NCI-H1694 treated with DMSO at 0.1 percent for 48 hours (cell line): ENCODE measurements at regions not wholly inside any gene's neighbourhood (a gene's known extent, or its start where the extent isn't known, plus 50 kb on each side); places are given as distances from the start of the nearest gene placed in this dataset.
"Not testable (repeated sequence)": the region's sequence is repeated elsewhere in the genome, so short reads cannot be mapped to it uniquely, and the experiment has no call there.

ENCODE experiments used
- DNase-seq: peaks from one replicate; lab custom pipeline; 2025; lab: John Stamatoyannopoulos, UW

DNA sequence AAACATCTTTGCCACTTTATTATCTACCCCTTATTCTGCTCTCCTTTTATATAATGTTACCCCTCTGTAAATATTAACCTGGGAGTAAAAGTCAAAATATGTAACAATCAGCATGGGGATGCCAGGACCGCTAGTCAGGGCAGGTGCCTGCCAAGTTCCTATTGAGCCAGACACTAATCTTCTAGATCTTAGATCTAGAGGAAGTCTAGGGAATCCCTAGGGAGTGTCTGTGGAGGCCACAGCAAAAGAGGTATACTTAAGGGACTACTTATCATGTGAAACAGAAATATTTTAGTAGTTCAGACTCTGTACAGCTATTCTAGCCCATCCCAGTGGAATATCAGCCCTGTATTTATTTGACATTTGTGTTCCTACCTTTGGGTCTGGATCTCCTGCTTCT, 600.8 kb upstream of the CDH2 start:
- DNase-seq, result no peak

- no peak for DNase-seq
Observed at GRCh38 chr18:28771849-28772248, 594.9 kb upstream of the CDH2 start.

DNA sequence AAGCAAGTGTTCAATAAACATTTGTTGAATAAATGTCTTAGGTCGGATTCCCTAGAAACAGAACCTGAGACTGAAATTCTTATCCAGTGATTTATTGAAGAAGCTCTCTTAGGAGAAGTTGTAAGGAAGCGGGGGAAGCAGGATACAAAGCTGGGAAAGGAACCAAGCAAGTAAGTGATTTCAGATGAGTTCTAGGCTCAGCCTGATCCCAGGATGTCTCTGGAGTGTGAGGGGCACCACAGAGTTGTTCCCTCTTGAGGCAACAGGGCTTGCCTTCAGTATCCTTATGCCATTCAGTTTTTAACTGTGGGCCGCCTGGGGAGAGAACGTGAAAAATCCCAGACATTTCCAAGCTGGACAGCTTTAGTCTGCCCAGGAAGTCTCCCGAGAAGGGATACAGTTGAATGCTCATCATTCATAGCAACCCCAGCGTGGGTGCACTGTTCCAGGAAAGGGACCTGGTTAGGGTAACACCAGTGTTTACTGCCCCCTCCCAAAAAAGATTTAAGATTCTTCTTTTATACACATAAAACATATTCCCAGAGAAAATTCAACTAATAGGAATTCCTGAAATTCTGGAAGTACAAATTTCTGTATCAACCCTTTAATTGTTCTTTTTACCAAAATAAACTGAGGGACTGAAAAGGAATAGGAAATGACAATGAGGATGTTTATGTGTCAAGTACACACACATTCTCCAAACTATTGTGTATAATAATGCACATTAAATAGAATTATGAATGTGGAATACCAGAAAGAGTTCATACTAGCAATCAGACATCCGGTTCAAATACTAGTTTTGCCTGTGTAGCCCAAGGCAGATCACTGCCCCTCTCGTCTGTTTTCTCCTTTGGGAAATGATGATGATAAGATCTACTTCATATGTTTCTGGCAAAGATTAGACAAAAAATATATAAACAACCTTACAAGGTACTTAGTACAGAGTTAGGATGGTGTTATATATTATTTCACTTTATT, 592.1 kb upstream of the CDH2 start:
- DNase-seq, result no peak

DNA sequence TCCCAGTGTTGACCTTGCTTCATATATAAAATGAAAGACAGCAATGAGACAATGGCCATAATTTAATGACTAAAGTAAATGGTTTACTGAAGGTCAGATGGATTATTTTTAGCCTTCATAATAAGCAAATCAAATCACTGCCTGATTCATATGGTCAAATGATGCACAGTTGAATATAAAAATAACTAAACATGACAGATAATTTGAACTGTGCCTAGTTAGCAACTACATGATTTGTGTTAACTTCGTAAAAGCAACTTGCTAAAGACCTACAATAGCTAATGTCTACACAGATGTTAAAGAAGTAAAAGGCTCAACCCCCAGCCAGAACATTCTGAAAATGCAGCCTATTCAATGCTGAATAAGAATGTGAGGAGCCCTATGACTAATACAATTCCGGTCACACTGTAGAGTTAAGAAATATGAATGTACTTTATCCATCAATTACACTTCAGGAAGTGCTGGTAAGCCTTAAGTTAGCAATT, 590.8 kb upstream of the CDH2 start:
- DNase-seq, result no peak

GRCh38 chr18:28767201-28767600, 590.3 kb upstream of the CDH2 start:
- no peak for DNase-seq

GRCh38 chr18:28766721-28767120, 589.8 kb upstream of the CDH2 start:
- no peak for DNase-seq

- no peak for DNase-seq
Observed at GRCh38 chr18:28766027-28766426, 589.1 kb upstream of the CDH2 start.

- DNase-seq, result no peak
Observed at GRCh38 chr18:28760299-28760698, 583.4 kb upstream of the CDH2 start.

GRCh38 chr18:28757466-28758008, 580.6 kb upstream of the CDH2 start:
- no peak for DNase-seq

DNA sequence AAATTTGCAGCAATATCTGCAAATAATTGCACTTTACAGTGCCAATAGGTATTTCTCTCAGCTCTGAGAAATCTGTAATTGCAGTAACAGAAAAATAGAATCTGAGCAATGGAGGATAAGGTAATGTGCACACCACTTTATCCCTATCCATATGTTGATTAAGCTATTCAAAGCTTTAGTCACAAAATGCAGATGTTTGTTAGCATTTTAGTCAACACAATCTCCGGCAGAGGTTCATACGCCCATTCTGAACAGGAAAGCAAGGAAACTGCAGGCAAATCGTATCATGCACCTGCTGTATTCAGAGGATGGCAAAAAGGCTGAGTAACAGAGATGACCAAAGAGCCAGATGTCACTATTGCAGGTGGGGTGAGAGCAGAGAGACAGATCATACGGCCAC, 566.2 kb upstream of the CDH2 start:
- no peak for DNase-seq

DNA sequence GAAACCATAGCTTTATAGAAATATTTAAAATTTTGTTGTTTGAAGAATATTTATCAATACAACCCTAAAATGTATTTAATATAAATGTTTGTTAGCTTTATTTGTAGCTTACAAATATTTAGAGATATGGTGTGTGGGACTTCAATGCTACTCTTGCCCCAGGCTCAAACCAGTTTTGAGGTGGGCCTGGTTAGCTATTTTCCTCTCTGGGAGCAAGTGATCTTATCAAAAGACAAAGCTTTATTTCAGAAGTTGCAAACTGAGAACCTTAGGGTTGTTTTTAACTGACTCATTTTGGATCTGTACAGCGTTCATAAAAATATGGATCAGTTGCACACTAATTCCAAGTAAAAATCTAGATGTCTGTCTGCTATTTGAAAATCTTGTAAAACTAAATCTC, 563.6 kb upstream of the CDH2 start:
- no peak for DNase-seq

GRCh38 chr18:28736951-28737350, 560.0 kb upstream of the CDH2 start:
- DNase-seq, result no peak

- no peak for DNase-seq
Observed at GRCh38 chr18:28736223-28736622, 559.3 kb upstream of the CDH2 start.

DNA sequence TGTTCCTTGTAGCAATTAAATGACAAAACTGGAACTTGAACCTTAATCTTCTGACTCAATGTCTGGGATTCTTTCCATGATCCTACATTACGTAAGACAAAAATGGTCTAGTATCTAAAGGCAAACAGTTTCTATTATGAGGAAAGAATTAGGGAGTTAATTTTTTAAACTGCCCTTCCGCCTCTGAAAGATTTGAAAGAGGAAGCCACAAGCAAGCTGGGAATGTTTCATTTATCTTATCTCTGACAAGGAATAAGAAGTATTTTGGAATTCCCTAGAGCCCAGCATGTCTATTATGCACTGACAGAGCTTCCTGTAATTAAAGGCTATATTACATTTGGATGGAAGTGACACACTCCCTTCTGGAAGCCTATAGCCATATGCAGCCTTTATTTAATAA, 558.8 kb upstream of the CDH2 start:
- DNase-seq, result no peak

DNA sequence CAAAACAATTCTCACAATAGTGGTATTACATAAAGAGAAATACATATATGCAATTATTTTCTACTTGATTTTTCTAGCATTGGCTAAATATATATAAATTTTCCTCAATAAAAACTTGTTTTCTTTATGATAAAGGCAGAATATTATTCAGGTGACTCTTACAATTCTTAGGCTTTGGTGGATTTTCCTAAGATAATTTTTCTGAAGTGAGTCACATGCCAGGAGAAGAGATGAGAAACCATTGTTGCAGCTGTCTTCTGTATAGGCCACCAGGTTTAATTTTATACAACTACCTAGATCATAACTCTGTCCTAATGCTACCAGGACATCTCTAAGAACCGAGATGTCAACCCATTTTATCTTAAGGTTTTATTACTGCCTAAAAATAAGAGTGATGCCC, 552.4 kb upstream of the CDH2 start:
- DNase-seq, result no peak

DNA sequence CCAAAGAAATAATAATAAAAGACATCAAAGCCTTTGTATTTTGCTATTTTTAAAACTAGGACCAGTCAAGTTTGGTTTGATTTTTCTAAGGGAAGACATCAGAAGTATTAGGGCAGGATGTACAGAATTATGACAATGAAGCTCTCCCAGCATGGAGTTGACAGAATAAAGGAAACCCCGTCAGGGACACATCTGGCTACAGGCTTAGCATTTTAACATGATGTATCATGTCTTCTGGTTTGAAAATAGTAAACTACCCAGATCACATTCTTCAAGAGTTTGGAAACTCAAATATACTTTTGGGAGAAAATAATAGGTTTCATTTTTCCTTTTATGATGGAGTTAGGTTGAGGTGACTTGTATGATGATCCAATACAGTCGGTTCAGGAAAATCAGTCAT, 552.0 kb upstream of the CDH2 start:
- DNase-seq, result no peak

DNA sequence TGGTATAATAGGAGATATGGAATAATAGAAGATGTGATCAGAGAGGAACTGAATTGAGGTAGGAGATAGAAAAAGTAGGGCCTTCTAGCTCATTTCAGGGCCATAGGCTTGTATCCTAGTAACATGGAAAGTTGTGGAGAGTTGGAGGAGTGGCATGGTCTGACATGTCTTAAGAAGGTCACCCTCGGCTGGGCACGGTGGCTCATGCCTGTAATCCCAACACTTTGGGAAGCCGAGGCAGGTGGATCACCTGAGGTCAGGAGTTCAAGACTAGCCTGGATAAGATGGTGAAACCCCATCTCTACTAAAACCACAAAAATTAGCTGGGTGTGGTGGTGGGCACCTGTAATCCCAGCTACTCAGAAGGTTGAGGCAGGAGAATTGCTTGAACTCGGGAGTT, 550.3 kb upstream of the CDH2 start:
- DNase-seq, result not testable (repeated sequence)

DNA sequence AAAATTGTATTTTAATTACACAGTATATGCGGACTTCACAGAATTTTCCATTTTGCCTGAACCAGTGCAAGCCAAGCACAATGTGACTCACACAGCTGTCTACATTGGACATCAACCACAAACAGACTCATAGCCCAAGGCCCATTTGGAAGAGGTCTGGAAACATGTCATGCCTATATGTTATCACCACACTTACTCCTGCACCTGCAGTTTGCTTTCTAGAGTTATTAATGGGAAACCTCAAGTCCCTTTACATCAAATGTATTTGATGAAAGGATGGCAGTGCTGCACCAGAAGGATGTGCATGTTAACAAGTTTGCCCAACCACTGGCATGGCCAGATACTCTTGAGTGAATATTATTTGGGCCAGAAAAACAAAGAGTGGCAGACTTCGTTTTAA, 548.9 kb upstream of the CDH2 start:
- DNase-seq, result no peak

DNA sequence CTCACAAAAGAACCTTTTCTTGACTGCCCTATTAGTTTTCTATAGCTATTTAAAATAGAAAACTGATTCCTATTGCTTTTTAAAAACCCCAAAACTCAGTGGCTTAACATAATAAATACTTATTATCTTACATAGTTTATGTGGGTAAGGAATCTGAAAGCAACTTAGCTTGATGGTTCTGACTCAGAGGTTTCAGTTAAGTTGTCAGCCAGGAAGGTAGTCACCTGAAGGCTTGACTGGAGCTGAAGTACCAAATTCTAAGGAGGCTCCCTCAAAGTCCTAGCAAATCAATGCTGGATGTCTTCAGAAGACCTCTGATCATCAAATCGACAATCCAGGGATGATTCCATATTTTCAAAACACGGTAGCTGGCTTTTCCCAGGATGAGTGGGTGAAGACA, 546.6 kb upstream of the CDH2 start:
- DNase-seq, result no peak

- no peak for DNase-seq
Observed at GRCh38 chr18:28718696-28719095, 541.8 kb upstream of the CDH2 start.

DNA sequence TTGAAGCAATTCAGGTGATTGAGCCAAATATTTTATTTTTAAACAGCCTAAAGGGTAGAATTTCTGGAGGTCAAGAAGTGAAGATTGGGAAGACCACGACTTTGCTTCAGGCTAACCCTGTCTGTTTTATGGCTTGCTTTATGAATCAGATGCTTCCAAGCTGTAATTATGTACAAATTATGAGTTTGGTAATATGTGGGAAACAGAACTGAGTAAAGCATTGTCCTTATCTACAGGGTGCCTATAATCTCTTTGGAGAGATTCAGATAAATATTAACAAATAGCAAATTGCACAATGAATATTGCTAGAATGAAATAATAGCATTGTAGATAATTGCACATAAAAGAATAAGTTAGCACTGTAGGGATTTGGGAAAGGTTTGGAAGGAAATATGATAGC, 539.4 kb upstream of the CDH2 start:
- DNase-seq, result no peak

DNA sequence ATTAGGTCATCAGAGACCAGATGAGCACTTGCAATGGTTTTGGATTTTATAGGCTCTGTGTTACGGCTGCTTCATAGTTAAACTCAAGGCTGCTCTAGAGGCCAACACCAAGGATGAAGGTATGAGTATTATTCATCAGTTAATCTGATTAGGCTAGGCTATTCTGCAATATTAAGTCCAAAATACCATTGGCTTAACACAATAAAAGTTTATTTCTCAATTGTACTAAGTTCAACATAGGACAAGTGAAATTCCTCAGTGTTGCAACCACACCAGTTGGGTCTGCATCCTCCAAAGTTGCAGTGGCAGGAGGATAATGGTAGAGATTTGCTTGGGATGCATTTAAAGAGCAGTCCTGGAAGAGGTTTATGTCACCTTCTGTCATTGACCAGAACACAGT, 538.3 kb upstream of the CDH2 start:
- DNase-seq, result no peak

DNA sequence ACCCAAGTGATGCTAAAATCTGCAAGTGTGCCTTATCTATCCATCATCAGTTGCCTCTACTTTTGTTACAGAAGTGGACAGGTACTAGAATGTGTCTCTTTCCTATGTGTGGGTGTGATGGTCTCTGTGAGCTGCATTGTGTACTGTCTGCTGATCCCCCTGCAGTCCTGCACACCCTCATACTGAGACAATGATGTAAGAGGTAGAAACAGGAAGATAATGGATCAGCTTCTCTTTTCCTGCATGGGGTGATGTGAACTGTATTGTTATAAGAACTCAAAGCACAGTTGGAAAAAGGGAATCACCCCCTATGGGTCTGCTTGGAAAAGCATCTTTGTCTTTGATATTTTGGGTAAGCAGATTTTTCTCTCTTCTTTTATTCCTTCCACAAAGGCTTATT, 537.6 kb upstream of the CDH2 start:
- no peak for DNase-seq
